HG02970 (cell line): ENCODE measurements at regions not wholly inside any gene's neighbourhood (a gene's known extent, or its start where the extent isn't known, plus 50 kb on each side); places are given as distances from the start of the nearest gene placed in this dataset.
"Not testable (repeated sequence)": the region's sequence is repeated elsewhere in the genome, so short reads cannot be mapped to it uniquely, and the experiment has no call there.

Source experiments
- ATAC-seq: cut with Tn5 transposase; IDR thresholded peaks from one replicate; pipeline ENCODE4 v1.9.1; 2021; ENCODE audit warnings: mild to moderate bottlenecking, moderate library complexity, moderate number of reproducible peaks; ENCODE audit not compliant: unreplicated experiment, low FRiP score

DNA sequence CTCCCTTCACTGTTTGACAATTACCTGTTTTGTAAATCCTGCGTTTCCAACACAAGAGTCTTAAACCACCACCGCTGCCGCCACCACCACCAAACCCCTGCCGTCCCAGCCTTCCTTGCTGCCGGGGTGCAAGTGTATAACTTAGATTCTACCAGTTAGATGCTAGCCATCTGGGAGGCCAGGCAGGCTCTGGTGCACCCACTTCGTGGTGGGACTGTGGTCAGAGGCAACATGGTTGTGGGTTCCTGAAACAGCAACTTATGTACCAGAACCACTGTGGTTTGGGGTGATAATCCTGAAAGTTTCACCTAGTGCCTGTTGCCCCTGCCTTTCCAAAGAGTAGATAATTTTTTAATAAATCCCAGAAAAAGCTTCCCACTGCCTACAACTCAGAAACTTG is 510.5 kb downstream of the CCSER2 start:
- ATAC-seq = no peak

DNA sequence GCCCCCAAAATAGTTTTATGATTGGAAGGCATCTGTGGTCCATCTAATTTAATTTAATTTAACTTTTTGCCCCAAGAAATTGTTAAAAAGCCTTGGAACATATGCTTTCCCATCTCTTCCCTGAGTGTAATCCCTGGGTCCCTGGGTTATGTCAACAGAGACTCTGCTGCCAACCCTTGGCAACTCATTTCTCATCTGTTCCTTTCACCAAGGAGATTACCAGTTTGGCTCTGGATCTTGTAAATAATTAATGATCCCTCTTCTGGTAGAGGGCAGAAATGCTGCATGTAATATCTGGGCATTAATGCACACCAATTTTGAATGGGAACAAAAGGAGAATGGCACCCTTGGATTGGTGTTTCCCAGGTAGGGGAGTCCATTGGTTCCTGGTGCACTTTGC is 514.2 kb downstream of the CCSER2 start:
- ATAC-seq = no peak

DNA sequence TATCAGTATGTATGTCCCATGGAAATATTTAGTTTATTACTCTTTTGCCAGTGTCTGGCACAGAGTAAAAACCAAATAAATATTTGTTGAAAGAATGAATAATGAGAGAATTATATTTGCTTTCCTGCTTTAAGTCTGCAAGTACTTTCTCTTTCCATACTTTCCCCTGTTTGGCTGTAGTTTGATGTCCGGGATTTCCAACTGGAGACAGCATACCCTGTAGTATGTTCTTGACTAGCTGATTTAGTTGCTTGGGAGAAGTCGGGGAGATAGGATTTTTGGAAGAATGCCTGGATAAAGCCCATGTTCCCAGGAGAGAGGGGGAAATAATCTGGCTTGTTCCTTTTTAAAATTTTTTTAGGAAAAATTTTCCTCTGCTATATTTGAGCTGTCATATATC is 516.1 kb downstream of the CCSER2 start:
- no peak for ATAC-seq

DNA sequence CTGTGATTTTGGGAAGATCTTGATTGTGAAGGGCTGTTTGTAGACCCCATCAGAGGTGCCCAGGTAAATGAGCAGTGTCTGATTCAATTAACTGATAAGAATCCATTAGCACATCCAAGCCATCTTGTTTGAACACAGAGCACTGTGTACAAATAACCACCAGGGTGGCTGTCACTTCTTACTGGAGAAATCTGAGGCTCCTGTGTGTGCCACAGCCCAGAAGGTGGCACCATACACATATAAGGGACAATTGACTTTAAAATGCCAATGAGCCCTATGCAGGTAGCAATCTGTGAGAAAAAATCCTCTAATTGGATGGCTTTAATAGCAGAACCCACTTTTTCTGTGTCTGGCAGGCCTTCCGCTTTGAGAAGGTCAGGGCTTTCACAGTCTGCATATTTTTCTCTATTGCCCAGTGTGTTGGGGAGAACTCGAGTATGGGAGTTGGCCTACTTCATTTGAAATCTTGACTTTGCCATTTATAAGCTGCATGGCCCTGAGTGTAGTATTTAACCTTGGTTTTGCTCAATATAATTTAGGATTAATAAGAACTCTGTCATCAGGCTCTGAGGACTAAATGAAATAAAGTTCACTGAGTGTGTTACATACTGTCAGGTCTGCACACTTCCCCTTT is 517.4 kb downstream of the CCSER2 start:
- ATAC-seq = no peak

DNA sequence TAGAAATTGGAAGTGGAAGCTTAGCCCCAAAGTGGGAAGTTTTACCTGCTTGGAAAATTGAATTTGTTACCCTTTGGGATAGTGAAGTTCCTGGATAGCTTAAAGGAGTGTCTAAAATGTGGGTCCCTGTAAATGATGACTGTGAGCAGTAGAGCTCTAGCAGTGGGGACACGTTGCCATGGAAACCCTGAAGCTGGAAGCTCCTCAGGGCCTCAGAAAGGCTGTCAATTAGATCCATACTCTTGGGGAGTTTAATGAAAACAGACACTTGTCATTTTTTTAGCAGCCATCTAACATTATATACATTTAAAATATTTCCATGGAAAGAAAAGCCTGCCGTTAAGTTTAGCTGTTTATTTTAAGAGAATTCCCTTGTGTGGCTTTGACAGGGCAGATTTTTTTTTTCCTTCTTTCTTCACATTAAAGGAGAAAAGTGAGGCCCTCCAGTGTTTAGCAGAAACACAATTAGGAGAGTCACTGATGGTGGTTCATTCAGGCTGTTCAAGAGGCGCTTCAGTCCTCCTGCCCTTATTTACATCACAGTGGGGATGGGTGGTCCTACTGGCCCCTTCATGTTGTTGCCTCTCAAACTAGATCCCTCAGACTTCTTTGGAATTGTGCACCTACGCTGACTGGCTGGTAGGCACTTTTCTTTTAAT is 518.4 kb downstream of the CCSER2 start:
- no peak for ATAC-seq

DNA sequence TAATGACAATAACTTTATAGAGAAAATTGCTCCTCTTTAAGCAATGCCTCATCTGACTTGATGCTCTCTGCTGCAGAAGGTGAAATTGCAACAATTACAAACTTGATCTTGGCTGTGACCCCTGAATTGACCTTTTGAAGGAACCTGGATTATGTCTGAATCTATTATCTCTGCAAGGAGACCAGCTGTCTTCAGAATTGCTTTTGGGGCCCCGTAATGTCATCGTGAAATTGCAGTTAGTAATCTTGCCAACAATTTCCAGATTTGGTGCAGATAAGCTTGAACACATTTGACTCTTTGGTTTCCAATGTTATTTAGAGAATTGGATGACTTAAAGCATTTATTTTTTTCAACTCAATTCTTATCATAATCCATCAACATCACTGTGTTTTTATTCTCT is 520.6 kb downstream of the CCSER2 start:
- no peak for ATAC-seq

DNA sequence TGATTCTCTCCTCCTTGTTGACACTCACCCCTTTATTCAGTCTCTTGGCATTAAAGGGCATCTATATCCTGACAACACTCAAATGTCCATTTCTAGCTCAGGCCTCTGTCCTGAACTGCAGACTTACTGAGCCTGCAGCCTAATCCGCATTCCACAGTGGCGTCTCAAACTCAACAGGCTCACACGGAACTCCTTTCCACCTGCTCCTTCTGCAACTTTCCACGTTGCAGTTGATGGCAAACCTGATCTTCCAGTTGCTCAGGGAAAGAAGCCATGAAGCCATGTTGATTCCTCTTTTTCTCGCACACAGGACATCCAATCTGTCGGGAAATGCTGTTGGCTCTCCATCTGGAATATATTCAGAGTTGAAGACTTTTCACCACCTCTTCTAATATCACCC is 522.4 kb downstream of the CCSER2 start:
- no peak for ATAC-seq

DNA sequence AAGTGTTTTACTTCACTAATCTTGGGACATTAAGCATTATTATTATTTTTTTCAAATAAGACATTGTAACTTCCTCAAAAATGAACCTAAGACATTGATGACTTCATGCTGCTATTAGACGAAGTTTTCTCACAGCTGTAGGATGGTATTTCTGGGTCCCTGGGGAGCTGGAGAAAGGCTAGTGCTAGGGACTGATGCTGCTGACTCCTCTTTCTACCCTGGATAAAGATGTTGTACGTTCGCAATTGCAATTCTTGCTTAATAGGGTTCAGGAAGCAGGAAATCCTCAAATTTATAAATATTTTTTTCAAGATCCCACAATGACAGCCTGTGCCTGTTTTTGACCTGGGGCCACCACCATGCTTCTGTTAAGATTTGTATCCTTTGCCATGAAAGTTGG is 526.0 kb downstream of the CCSER2 start:
- no peak for ATAC-seq

DNA sequence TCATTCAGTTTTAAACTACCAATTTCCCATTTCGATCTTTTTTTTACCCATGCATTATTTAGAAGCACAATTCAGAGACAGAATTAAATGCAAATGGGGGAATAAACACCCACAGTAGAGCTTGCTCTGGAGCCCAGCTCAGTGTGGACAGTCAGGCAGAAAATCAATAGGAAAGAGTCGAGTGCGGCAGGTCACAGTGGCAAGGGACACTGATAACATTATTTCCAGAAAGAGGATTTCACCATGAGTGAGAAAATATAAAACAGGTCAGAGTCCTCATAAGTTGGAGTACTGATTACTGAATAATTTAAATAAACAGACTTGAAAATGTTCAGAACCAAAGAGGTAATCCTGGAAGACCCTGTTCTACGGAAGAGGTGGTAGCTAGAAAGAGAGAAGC is 532.5 kb downstream of the CCSER2 start:
- ATAC-seq = no peak

DNA sequence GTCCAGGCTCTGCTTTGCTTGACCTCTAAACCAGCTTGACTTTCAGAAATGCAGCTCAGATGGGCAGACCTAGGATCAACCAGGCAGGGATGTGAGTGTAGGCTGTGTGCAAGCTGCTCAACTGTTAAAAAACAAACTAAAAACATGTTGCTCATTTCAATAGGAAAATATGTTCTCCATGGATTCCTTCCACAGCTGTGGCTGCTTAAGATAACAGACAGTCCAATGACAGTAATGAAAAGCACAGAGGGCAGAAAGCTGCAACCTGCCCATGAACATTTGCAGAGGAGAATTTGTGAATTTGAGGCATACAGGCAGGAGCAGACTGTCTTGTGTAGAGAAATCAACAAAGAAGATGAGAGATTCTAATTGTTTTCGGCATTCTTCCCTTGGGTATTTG is 534.2 kb downstream of the CCSER2 start:
- ATAC-seq = no peak

DNA sequence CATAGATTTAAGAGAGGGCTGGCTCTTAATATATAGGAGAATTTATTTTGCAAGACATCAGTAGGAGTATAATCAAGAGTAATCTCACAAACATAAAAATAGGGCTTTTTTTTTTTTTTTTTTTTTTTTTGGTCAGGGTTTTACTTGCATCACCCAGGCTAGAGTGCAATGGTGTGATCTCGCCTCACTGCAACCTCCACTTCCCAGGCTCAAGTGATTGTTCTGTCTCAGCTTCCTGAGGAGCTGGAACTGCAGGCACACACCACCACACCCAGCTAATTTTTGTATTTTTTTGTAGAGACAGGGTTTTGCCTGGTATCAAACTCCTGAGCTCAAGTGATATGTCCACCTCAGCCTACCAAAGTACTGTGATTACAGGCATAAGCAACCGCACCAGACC is 535.3 kb downstream of the CCSER2 start:
- no peak for ATAC-seq

DNA sequence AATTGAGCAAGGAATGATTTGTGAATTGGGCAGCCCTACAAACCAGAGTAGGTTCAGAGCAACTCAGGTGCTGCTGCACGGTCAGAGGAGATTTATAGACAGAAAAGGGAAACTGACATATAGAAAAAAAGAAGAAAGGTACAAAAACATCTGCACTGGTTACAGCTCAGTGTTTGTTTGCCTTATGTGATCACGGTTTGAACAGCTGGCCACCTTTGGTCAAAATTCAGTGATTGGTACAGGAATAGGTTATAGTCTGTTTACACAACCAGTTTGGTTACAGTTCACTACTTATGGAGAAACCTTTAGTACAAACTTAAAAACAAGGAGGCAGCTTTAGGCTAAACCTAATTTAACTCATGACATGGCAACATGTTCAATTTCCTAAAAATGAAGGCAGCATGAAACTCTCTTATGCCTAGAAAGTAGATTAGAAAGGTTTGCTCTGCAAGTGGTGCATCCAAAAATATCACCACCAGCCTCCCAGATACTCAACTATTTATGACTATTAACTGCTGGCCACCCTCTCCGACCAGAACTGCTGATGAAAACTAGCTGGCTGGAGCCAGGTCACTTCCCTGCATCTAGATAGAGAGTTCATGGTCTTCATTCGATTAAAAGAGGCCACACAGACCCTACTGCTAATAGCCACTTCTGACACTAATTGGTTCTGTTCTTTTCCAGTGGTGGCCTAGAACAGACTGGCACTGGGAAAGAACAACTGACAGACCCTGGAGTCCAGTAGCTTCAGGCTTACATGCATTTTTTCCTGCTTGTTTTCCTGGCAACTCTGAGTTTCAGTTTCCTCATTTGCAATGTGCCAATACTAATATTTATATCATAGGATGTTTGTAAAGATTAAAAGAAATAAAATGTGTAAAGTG is 548.0 kb downstream of the CCSER2 start:
- no peak for ATAC-seq

DNA sequence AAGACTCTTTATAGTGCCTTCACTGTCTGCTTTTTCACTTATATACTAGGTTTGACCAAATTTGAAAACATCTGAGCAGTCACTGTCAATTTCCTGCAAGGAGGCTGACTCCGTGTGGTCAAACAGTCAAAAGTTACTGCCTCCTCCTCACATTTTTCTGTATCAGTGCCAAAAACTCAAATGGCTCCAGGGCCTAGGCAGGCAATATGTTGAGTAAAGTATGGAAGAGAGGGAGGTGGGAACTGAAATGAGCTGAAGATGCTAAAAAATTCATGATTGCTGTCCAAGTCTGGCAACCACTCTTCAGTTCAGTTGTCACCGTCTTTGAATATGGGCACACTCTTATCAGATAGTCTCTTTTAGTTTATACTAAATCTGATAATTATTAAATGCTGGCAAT is 551.6 kb downstream of the CCSER2 start:
- no peak for ATAC-seq

DNA sequence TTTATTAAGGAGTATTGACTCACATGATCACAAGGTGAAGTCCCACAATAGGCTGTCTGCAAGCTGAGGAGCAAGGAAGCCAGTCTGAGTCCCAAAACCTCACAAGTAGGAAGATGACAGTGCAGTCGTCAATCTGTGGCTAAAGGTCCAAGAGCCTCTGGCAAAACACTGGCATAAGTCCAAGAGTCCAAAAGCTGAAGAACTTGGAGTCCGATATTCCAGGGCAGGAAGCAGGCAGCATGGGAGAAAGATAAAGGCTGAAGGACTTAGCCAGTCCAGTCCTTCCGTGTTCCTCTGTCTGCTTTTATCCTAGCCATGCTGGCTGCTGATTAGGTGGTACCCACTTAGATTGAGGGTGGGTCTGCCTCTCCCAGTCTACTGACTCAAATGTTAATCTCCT is 553.3 kb downstream of the CCSER2 start:
- not testable (repeated sequence) for ATAC-seq

DNA sequence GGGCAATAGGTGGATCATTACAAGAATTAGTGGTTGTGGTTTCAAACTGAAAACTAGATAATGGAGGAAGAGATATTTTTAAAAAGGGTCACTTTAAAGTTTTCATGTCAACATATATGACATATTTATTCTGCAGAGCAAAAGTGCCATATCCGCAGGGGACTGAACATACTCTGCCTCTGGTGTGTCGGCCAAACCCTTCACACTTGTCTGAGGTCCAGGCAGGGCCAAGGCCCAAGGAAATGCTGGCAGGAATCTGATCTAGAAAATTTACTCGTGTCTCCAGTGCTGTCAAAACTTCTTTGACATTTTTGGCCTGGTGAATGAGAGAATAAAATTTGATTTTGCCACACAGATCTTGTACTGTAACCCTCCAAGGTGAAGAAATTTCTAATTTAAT is 562.3 kb downstream of the CCSER2 start:
- no peak for ATAC-seq

DNA sequence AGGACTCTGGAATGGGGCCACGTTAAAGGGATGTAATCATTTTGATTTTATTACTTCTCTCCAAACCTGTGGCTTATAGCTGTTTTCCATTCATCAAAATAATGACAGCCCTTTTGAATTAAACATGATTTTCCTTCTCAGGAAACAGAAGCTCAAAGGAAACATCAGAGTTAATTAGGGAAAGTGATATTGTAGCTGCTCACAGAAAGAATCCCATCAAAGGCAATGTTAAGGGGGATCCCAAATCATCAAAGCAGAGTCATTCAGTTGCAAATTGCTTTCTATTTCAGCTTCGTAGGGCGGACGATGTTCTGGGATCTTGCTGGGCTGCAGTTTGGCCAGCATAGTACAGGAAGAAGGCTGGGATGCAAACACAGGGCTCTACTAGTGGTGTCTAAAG is 563.2 kb downstream of the CCSER2 start:
- ATAC-seq = no peak

DNA sequence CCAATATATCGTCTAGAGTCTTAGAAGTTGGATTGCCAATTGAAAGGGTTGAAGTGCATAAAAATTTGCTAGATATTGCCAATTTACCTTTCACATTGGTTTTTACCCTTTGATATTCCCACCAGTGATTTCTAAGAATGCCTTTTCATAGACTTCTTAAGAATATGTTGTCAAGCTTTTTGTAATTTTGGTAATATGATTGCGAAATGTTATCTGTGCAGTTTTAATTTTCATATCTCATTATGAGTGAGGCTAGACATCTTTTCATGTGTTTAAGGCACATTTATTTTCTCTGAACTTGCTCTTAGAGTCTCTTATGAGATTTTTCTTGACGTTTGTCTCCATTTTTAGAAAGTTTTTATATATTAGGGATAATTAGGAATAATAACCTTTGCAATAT is 567.2 kb downstream of the CCSER2 start:
- ATAC-seq = no peak

DNA sequence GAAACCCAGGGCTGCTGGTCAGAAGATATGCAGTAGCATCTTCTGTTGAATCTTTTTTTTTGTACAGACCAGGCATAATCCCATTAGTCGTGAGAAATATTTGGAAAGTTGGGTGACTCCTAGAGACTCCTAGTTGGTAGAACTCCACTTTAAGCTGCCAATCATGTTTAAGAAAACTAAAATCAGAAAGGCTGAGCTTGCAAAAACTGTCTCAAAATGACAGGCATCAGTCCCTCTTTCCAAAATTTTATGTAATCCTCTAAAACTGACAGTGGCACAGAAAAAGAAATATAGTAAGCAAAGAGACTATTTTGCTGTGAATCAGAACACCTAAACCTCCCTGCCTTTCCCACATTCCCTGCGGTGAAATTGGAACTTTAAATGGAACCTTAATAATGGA is 568.5 kb downstream of the CCSER2 start:
- ATAC-seq = no peak

DNA sequence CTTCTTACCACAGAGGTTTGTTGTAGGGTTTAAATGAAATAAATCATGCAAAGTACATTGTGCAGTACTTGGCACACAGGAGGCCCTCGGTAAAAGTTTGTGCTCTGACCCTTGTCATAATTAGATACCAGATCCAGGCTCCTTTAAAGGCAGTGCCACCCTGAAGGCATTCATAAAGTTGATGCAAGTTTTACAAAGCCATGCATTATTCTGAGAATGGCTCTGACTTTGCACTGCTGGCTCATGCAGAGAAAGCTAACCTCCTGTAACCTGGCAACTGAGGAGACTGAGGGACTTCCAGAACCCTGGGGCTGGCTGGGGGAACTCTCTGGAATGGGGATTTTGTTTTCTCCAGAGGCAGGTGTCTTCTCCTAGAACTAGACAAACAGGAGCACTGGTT is 570.9 kb downstream of the CCSER2 start:
- no peak for ATAC-seq

DNA sequence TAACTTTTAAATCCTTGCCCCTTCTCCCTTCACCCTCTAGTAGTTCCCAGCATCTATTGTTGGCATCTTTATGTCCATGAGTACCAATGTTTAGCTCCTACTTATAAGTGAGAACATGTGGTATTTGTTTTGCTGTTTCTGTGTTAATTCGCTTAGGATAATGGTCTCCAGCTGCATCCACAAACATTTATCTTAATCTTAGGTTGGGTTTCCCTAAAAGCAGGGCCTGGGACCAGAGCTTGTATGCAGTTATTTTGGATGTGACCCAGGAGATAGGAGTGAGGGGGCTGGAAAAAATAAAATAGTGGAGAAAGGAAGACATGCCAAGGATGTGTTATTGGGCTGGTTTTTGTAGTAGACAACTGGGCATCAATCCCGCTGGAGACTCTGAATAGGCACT is 571.8 kb downstream of the CCSER2 start:
- ATAC-seq = no peak

DNA sequence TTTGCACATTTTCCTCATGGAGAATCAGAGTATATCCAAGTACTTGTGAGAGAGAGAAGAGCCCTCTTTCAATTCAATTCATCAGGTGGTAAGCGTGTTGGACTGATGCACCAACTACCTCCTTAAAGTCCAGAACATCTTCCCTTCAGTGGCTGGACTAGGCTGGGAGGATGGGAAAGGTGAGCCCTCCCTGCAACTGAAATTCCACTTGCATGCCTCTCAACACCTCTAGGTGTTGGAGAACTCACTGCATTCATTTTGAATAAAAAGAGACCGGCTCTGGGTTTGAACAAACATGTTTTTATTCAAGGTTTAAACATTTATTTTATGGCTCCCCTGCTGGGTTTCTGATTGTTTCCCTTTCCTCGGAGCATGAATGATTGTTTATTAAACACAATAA is 573.5 kb downstream of the CCSER2 start:
- no peak for ATAC-seq

DNA sequence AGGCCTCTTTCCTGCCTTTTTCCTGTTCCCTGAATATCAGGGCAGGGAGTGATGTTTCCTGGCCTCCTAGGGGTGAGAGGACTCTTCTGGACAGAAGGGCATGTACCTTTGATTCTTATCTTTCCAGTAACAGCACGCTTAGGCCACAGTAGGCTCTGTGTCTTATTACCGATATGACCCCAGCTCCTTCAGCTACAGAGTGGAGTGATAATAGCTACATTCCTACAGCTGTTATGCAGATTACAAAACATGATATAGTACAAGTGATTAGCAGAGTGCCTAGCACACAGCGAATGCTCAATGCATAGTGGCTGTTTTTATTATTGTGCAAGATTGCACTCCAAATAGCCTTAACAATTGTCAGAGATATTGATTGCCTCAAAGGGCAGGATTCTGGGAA is 574.2 kb downstream of the CCSER2 start:
- no peak for ATAC-seq
